ENCODE measurements at regions not wholly inside any gene's neighbourhood (a gene's known extent, or its start where the extent isn't known, plus 50 kb on each side); places are given as distances from the start of the nearest gene placed in this dataset.

GRCh38 chr7:85376589-85376988, 189.7 kb upstream of the SEMA3D start:
- H3K4me3 Mint-ChIP-seq, result no peak overlapping the region
- Histone ChIP-seq H3K4me1 (ENCODE audit: control insufficient read depth in 2 of 2, insufficient read depth in 2 of 2, low read length in 2 of 2) (no peaks in the 10 kb centered on the region), H3K36me3 (ENCODE audit: control insufficient read depth in 2 of 3, insufficient read depth in 3 of 3, low read length in 3 of 3) (no peaks in the 10 kb centered on the region), H3K27ac (ENCODE audit: low read depth, low read length) (no peak overlapping the region), H3K4me3 (ENCODE audit: low read length) (no peak overlapping the region), H3K27me3 (ENCODE audit: control insufficient read depth in 2 of 2, insufficient read depth in 2 of 2, low read length in 2 of 2) (no peaks in the 10 kb centered on the region), H3K9me3 (ENCODE audit: control insufficient read depth in 2 of 3, low read length in 3 of 3) (no peaks in the 10 kb centered on the region)
- DNase-seq, result no peak
- POLR2A ChIA-PET, result no interaction called here
- H3K4me1 Mint-ChIP-seq, result no peaks in the 10 kb centered on the region
- intact Hi-C loops (cut with micrococcal nuclease), result no loop called here
- H3K36me3 Mint-ChIP-seq, result no peaks in the 10 kb centered on the region
- no peak overlapping the region for H3K27ac Mint-ChIP-seq
- ATAC-seq, result no peak
- CTCF ChIA-PET, result no interaction called here
- peaks cover 0 to 9% (median 1%) of the 10 kb centered on the region in 11 donors for H3K9me3 Mint-ChIP-seq
- H3K27me3 Mint-ChIP-seq, result no peaks in the 10 kb centered on the region

DNA sequence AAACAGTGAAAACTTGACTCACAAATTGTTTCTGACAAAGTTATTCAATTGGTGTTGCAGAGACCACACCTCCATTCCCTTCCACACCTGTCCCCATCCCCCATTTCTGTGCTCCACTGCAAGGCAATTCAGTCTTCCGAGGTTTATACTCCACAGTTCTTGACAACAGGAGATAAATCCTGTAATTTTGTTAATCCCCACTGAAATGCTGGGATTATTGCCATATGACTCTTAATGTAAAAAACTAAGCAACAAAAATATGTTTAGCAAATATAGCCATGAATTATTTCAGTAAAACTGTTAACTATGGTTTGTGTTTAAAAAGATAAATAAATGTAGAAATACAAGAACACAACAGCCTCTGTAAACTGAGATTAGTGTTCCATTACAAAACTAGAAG, 170.1 kb upstream of the SEMA3D start:
- H3K4me3 Mint-ChIP-seq, result no peak overlapping the region
- no peaks in the 10 kb centered on the region for H3K27me3 Mint-ChIP-seq

GRCh38 chr7:85343484-85343883, 156.6 kb upstream of the SEMA3D start:
- Mint-ChIP-seq H3K27me3 (no peaks in the 10 kb centered on the region), H3K4me3 (no peak overlapping the region), H3K9me3 (peaks cover 0 to 25% (median 1%) of the 10 kb centered on the region in 11 donors), H3K4me1 (no peaks in the 10 kb centered on the region), H3K27ac (no peak overlapping the region), H3K36me3 (no peaks in the 10 kb centered on the region)
- ChIA-PET POLR2A (no interaction called here), CTCF (no interaction called here)
- DNase-seq (no peak), ATAC-seq (no peak)
- Histone ChIP-seq H3K27ac (ENCODE audit: low read depth, low read length) (no peak overlapping the region), H3K9me3 (ENCODE audit: control insufficient read depth in 2 of 3, low read length in 3 of 3) (no peaks in the 10 kb centered on the region), H3K4me3 (ENCODE audit: low read length) (no peak overlapping the region), H3K4me1 (ENCODE audit: control insufficient read depth in 2 of 2, insufficient read depth in 2 of 2, low read length in 2 of 2) (no peaks in the 10 kb centered on the region), H3K36me3 (ENCODE audit: control insufficient read depth in 2 of 3, insufficient read depth in 3 of 3, low read length in 3 of 3) (no peaks in the 10 kb centered on the region), H3K27me3 (ENCODE audit: control insufficient read depth in 2 of 2, insufficient read depth in 2 of 2, low read length in 2 of 2) (no peaks in the 10 kb centered on the region)
- intact Hi-C loops (cut with micrococcal nuclease), result no loop called here

More for the DNA sequence above, 170.1 kb upstream of the SEMA3D start:
- H3K9me3 ChIP-seq (ENCODE audit: control insufficient read depth in 2 of 3, low read length in 3 of 3), result no peaks in the 10 kb centered on the region
- DNase-seq, result no peak
- no peaks in the 10 kb centered on the region for H3K4me1 ChIP-seq (ENCODE audit: control insufficient read depth in 2 of 2, insufficient read depth in 2 of 2, low read length in 2 of 2)
- no peak overlapping the region for H3K27ac ChIP-seq (ENCODE audit: low read depth, low read length)
- ATAC-seq, result no peak
- POLR2A ChIA-PET, result no interaction called here
- peaks cover 0 to 7% (median 0%) of the 10 kb centered on the region in 11 donors for H3K9me3 Mint-ChIP-seq
- CTCF ChIA-PET, result no interaction called here
- no peak overlapping the region for H3K4me3 ChIP-seq (ENCODE audit: low read length)
- no peaks in the 10 kb centered on the region for H3K36me3 Mint-ChIP-seq
- no peaks in the 10 kb centered on the region for H3K27me3 ChIP-seq (ENCODE audit: control insufficient read depth in 2 of 2, insufficient read depth in 2 of 2, low read length in 2 of 2)
- H3K27ac Mint-ChIP-seq, result no peak overlapping the region
- intact Hi-C loops (cut with micrococcal nuclease), result no loop called here
- H3K4me1 Mint-ChIP-seq, result no peaks in the 10 kb centered on the region
- H3K36me3 ChIP-seq (ENCODE audit: control insufficient read depth in 2 of 3, insufficient read depth in 3 of 3, low read length in 3 of 3), result no peaks in the 10 kb centered on the region

DNA sequence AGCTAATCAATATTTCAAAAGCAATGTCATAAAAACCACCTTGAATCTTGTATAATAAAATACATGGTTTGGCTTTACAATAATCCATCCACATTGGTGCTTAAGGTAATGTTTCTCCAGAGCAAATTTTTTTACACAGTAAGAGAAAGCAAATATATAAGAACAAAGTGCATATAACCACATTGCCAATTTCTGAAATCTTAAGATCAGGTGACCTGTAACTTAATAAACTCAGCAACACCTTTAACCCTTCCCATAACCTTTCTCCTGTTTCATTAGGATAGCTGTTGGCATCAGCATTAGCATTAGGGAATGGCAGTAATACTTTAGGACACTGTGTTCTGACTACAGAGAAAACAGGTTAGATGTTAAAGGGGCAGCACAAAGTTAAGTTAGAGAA, 155.9 kb upstream of the SEMA3D start:
- intact Hi-C loops (cut with micrococcal nuclease), result no loop called here
- Mint-ChIP-seq H3K4me1 (no peaks in the 10 kb centered on the region), H3K27ac (no peak overlapping the region), H3K27me3 (no peaks in the 10 kb centered on the region), H3K4me3 (no peak overlapping the region), H3K9me3 (peaks cover 0 to 25% (median 1%) of the 10 kb centered on the region in 11 donors), H3K36me3 (no peaks in the 10 kb centered on the region)
- H3K4me3 ChIP-seq (ENCODE audit: low read length), result no peak overlapping the region
- no peaks in the 10 kb centered on the region for H3K27me3 ChIP-seq (ENCODE audit: control insufficient read depth in 2 of 2, insufficient read depth in 2 of 2, low read length in 2 of 2)
- no peaks in the 10 kb centered on the region for H3K4me1 ChIP-seq (ENCODE audit: control insufficient read depth in 2 of 2, insufficient read depth in 2 of 2, low read length in 2 of 2)
- ATAC-seq (no peak), DNase-seq (no peak)
- ChIA-PET CTCF (no interaction called here), POLR2A (no interaction called here)
- H3K27ac ChIP-seq (ENCODE audit: low read depth, low read length), result no peak overlapping the region
- no peaks in the 10 kb centered on the region for H3K9me3 ChIP-seq (ENCODE audit: control insufficient read depth in 2 of 3, low read length in 3 of 3)
- no peaks in the 10 kb centered on the region for H3K36me3 ChIP-seq (ENCODE audit: control insufficient read depth in 2 of 3, insufficient read depth in 3 of 3, low read length in 3 of 3)

GRCh38 chr7:85341973-85342372, 155.1 kb upstream of the SEMA3D start:
- no peaks in the 10 kb centered on the region for H3K36me3 ChIP-seq (ENCODE audit: control insufficient read depth in 2 of 3, insufficient read depth in 3 of 3, low read length in 3 of 3)
- Mint-ChIP-seq H3K27me3 (no peaks in the 10 kb centered on the region), H3K36me3 (no peaks in the 10 kb centered on the region), H3K9me3 (peaks cover 0 to 20% (median 3%) of the 10 kb centered on the region in 11 donors), H3K27ac (no peak overlapping the region), H3K4me1 (no peaks in the 10 kb centered on the region), H3K4me3 (no peak overlapping the region)
- no peak overlapping the region for H3K4me3 ChIP-seq (ENCODE audit: low read length)
- no peaks in the 10 kb centered on the region for H3K9me3 ChIP-seq (ENCODE audit: control insufficient read depth in 2 of 3, low read length in 3 of 3)
- POLR2A ChIA-PET, result no interaction called here
- DNase-seq, result no peak
- intact Hi-C loops (cut with micrococcal nuclease), result no loop called here
- no peak for ATAC-seq
- no peak overlapping the region for H3K27ac ChIP-seq (ENCODE audit: low read depth, low read length)
- H3K27me3 ChIP-seq (ENCODE audit: control insufficient read depth in 2 of 2, insufficient read depth in 2 of 2, low read length in 2 of 2), result no peaks in the 10 kb centered on the region
- CTCF ChIA-PET, result no interaction called here
- no peaks in the 10 kb centered on the region for H3K4me1 ChIP-seq (ENCODE audit: control insufficient read depth in 2 of 2, insufficient read depth in 2 of 2, low read length in 2 of 2)

DNA sequence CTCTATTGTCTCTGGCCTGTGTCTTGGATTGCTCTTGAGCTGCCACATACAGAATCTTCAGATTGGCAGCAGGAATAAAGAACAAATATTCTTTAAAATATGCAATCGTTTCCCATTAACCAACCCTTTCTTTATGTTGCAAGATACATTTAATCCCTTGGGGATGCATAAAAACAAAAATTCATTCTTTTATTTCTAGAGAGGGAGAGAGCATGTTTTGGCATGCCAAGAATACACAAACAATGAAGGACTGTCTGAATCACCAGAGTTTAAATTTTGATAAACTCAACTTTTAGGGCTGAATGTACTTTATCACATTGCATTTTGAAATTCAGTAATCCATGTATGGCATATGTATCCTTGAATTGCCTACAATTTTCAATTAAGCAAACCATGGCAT, 154.3 kb upstream of the SEMA3D start:
- no peak for DNase-seq
- ChIA-PET CTCF (no interaction called here), POLR2A (no interaction called here)
- H3K4me1 Mint-ChIP-seq, result no peaks in the 10 kb centered on the region
- intact Hi-C loops (cut with micrococcal nuclease), result no loop called here
- Histone ChIP-seq H3K27ac (ENCODE audit: low read depth, low read length) (no peak overlapping the region), H3K9me3 (ENCODE audit: control insufficient read depth in 2 of 3, low read length in 3 of 3) (no peaks in the 10 kb centered on the region), H3K36me3 (ENCODE audit: control insufficient read depth in 2 of 3, insufficient read depth in 3 of 3, low read length in 3 of 3) (no peaks in the 10 kb centered on the region), H3K27me3 (ENCODE audit: control insufficient read depth in 2 of 2, insufficient read depth in 2 of 2, low read length in 2 of 2) (no peaks in the 10 kb centered on the region), H3K4me1 (ENCODE audit: control insufficient read depth in 2 of 2, insufficient read depth in 2 of 2, low read length in 2 of 2) (no peaks in the 10 kb centered on the region), H3K4me3 (ENCODE audit: low read length) (no peak overlapping the region)
- no peaks in the 10 kb centered on the region for H3K27me3 Mint-ChIP-seq
- H3K36me3 Mint-ChIP-seq, result no peaks in the 10 kb centered on the region
- peaks cover 0 to 20% (median 3%) of the 10 kb centered on the region in 11 donors for H3K9me3 Mint-ChIP-seq
- ATAC-seq, result no peak
- no peak overlapping the region for H3K4me3 Mint-ChIP-seq
- H3K27ac Mint-ChIP-seq, result no peak overlapping the region

DNA sequence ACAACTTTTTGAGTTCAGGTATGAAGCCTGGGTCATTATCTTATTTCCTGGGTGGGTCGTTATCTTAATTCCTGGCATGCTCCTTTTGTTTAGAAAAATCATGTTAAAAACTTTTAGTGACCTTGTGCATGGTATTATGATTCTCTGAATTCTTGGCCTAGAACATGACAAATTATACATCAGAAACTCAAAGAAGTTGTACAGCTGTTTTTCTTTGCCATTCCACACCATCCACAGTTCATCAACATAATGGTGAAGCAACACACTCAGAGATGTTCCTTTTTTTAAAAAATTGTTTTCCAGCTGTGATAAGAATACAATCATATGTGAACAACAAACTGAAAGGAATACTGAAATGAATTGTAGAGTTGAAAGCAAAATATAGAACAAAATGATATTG, 149.2 kb upstream of the SEMA3D start:
- Mint-ChIP-seq H3K4me3 (no peak overlapping the region), H3K36me3 (no peaks in the 10 kb centered on the region), H3K27ac (no peak overlapping the region), H3K9me3 (peaks cover 0 to 12% (median 3%) of the 10 kb centered on the region in 11 donors), H3K27me3 (no peaks in the 10 kb centered on the region), H3K4me1 (no peaks in the 10 kb centered on the region)
- ChIA-PET POLR2A (no interaction called here), CTCF (no interaction called here)
- Histone ChIP-seq H3K27ac (ENCODE audit: low read depth, low read length) (no peak overlapping the region), H3K36me3 (ENCODE audit: control insufficient read depth in 2 of 3, insufficient read depth in 3 of 3, low read length in 3 of 3) (no peaks in the 10 kb centered on the region), H3K9me3 (ENCODE audit: control insufficient read depth in 2 of 3, low read length in 3 of 3) (no peaks in the 10 kb centered on the region), H3K4me3 (ENCODE audit: low read length) (no peak overlapping the region), H3K4me1 (ENCODE audit: control insufficient read depth in 2 of 2, insufficient read depth in 2 of 2, low read length in 2 of 2) (no peaks in the 10 kb centered on the region), H3K27me3 (ENCODE audit: control insufficient read depth in 2 of 2, insufficient read depth in 2 of 2, low read length in 2 of 2) (no peaks in the 10 kb centered on the region)
- DNase-seq (no peak), ATAC-seq (no peak)
- intact Hi-C loops (cut with micrococcal nuclease), result no loop called here

Data from naive thymus-derived CD4-positive, alpha-beta T cell (primary cell).